MM.1S (cell line): ENCODE measurements at regions not wholly inside any gene's neighbourhood (a gene's known extent, or its start where the extent isn't known, plus 50 kb on each side); places are given as distances from the start of the nearest gene placed in this dataset.

Source experiments
- DNase-seq: peaks from one replicate; pipeline ENCODE4 v3.0.0-alpha.2; 2015
- H2AFZ ChIP-seq: fragments of 300-600 bp; sonication (generic); 2 replicates; pipeline ENCODE4 v1.6.0; 2016; ENCODE audit warnings: antibody characterized with exemption, low read length
- H3F3A ChIP-seq: fragments of 300-600 bp; sonication (generic); 2 replicates; pipeline ENCODE4 v1.6.1; 2016; ENCODE audit warnings: mild to moderate bottlenecking, antibody characterized with exemption, low read length, moderate library complexity, mixed read lengths; ENCODE audit not compliant: insufficient read depth
- H3K27ac ChIP-seq: fragments of 300-600 bp; sonication (generic); 2 replicates; pipeline ENCODE4 v1.5.1; 2016; ENCODE audit warnings: mild to moderate bottlenecking, low read length
- H3K27me3 ChIP-seq: fragments of 300-600 bp; sonication (generic); replicated peaks from 2 replicates; pipeline ENCODE4 v1.6.0; 2016; ENCODE audit warnings: low read length; ENCODE audit not compliant: insufficient read depth
- H3K36me3 ChIP-seq: fragments of 300-600 bp; sonication (generic); replicated peaks from 2 replicates; pipeline ENCODE4 v1.6.1; 2016; ENCODE audit warnings: mild to moderate bottlenecking, low read length, mixed read lengths; ENCODE audit not compliant: insufficient read depth
- H3K4me1 ChIP-seq: fragments of 300-600 bp; sonication (generic); 2 replicates; pipeline ENCODE4 v1.6.1; 2016; ENCODE audit warnings: low read length, mixed read lengths
- H3K4me2 ChIP-seq: fragments of 300-600 bp; sonication (generic); 2 replicates; pipeline ENCODE4 v1.6.0; 2016; ENCODE audit warnings: low read depth, low read length
- H3K4me3 ChIP-seq: fragments of 300-600 bp; sonication (generic); 2 replicates; pipeline ENCODE4 v1.5.1; 2016; ENCODE audit warnings: low read length, mixed read lengths
- H3K79me2 ChIP-seq: fragments of 300-600 bp; sonication (generic); 2 replicates; pipeline ENCODE4 v1.6.1; 2016; ENCODE audit warnings: mixed run types, low read length, mixed read lengths
- H3K9ac ChIP-seq: fragments of 300-600 bp; sonication (generic); 2 replicates; pipeline ENCODE4 v1.6.1; 2016; ENCODE audit warnings: low read length, mixed read lengths
- H3K9me2 ChIP-seq: fragments of 300-600 bp; sonication (generic); replicated peaks from 2 replicates; pipeline ENCODE4 v1.6.1; 2016; ENCODE audit warnings: mild to moderate bottlenecking, low read length, mixed read lengths; ENCODE audit not compliant: insufficient read depth
- H3K9me3 ChIP-seq: fragments of 300-600 bp; sonication (generic); replicated peaks from 2 replicates; pipeline ENCODE4 v1.6.1; 2016; ENCODE audit warnings: mild to moderate bottlenecking, low read length, mixed read lengths; ENCODE audit not compliant: insufficient read depth
- H4K20me1 ChIP-seq: fragments of 300-600 bp; sonication (generic); 2 replicates; pipeline ENCODE4 v1.6.1; 2016; ENCODE audit warnings: mild to moderate bottlenecking, low read length, moderate library complexity, mixed read lengths; ENCODE audit not compliant: insufficient read depth
- CTCF ChIP-seq: fragments of 300-600 bp; sonication (generic); IDR thresholded peaks from 2 replicates; pipeline ENCODE4 v1.5.1; 2016; ENCODE audit warnings: antibody characterized with exemption, low read length, mixed read lengths
- EZH2 ChIP-seq: fragments of 300-600 bp; sonication (generic); optimal IDR thresholded peaks from 2 replicates; pipeline ENCODE3; 2017; ENCODE audit warnings: low read depth, mild to moderate bottlenecking, antibody characterized with exemption, low read length, mixed read lengths
- EZH2phosphoT487 ChIP-seq: fragments of 300-600 bp; sonication (generic); IDR thresholded peaks from 2 replicates; pipeline ENCODE4 v1.6.1; 2018; ENCODE audit warnings: antibody characterized with exemption, low read length

GRCh38 chr6:154891901-154892300 is 103.2 kb upstream of the TIAM2 start:
- H3K4me3 ChIP-seq = no peak overlapping the region
- H3K4me2 ChIP-seq = no peak overlapping the region
- no peak overlapping the region for H2AFZ ChIP-seq
- H3K9me2 ChIP-seq = no peaks in the 10 kb centered on the region
- no peaks in the 10 kb centered on the region for H3K36me3 ChIP-seq
- TF ChIP-seq EZH2phosphoT487 (no peak), EZH2 (no peak), CTCF (no peak)
- H4K20me1 ChIP-seq = no peaks in the 10 kb centered on the region
- no peak overlapping the region for H3K27ac ChIP-seq
- no peaks in the 10 kb centered on the region for H3K27me3 ChIP-seq
- no peaks in the 10 kb centered on the region for H3K79me2 ChIP-seq
- H3K9me3 ChIP-seq = no peaks in the 10 kb centered on the region
- H3F3A ChIP-seq = no peaks in the 10 kb centered on the region
- DNase-seq = no peak
- H3K4me1 ChIP-seq = no peaks in the 10 kb centered on the region
- no peak overlapping the region for H3K9ac ChIP-seq

GRCh38 chr6:154893917-154894316 is 101.2 kb upstream of the TIAM2 start:
- Histone ChIP-seq H3K36me3 (no peaks in the 10 kb centered on the region), H2AFZ (no peak overlapping the region), H3K4me3 (no peak overlapping the region), H3K4me2 (no peak overlapping the region), H3F3A (no peaks in the 10 kb centered on the region), H3K27me3 (no peaks in the 10 kb centered on the region), H3K9me2 (no peaks in the 10 kb centered on the region), H3K27ac (no peak overlapping the region), H3K9ac (no peak overlapping the region), H3K79me2 (no peaks in the 10 kb centered on the region), H3K4me1 (no peaks in the 10 kb centered on the region), H3K9me3 (no peaks in the 10 kb centered on the region), H4K20me1 (no peaks in the 10 kb centered on the region)
- no peak for TF ChIP-seq EZH2phosphoT487
- no peak for TF ChIP-seq CTCF
- TF ChIP-seq EZH2 = no peak
- no peak for DNase-seq

GRCh38 chr6:154894902-154895301 is 100.2 kb upstream of the TIAM2 start:
- Histone ChIP-seq H3F3A (no peaks in the 10 kb centered on the region), H3K9me2 (no peaks in the 10 kb centered on the region), H3K9me3 (no peaks in the 10 kb centered on the region), H3K79me2 (no peaks in the 10 kb centered on the region), H3K27ac (no peak overlapping the region), H3K4me2 (no peak overlapping the region), H3K27me3 (no peaks in the 10 kb centered on the region), H3K9ac (no peak overlapping the region), H4K20me1 (no peaks in the 10 kb centered on the region), H3K4me1 (no peaks in the 10 kb centered on the region), H3K36me3 (no peaks in the 10 kb centered on the region), H2AFZ (no peak overlapping the region), H3K4me3 (no peak overlapping the region)
- DNase-seq = no peak
- TF ChIP-seq EZH2phosphoT487 (no peak), EZH2 (no peak), CTCF (no peak)
